ENCODE measurements at regions not wholly inside any gene's neighbourhood (a gene's known extent, or its start where the extent isn't known, plus 50 kb on each side); places are given as distances from the start of the nearest gene placed in this dataset.

DNA sequence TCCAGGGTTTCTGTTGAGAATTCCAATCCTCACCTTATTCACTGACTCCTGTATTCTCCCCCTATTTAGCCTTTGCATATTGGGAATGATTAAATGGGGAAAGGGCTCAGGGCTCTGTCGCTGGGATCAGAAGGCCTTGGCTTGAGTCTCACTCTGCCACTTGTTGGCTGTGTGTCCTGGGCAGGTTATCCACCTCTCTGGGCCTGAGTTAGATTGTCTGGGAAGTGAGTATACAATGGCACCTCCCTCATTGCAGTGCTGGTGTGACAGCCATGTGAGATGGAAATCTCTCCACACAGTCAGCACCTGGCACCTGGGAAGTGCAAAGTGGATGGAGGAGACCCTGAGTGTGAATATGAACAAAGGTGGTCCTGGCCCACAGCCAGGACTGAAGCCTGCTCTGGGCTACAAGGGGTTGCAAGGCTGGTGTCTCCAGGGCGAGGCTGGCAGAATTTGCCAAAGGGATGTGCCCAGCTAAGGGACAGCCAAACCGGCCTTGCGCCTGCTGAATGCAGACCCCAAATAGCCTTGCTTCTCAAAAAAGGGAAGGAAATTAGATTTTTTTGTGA, 200.0 kb upstream of the PMEPA1 start:
- Histone ChIP-seq H3K9ac (ENCODE audit: low read length) (no peak overlapping the region), H2AK5ac (ENCODE audit: low read length, severe bottlenecking) (no peak overlapping the region)

DNA sequence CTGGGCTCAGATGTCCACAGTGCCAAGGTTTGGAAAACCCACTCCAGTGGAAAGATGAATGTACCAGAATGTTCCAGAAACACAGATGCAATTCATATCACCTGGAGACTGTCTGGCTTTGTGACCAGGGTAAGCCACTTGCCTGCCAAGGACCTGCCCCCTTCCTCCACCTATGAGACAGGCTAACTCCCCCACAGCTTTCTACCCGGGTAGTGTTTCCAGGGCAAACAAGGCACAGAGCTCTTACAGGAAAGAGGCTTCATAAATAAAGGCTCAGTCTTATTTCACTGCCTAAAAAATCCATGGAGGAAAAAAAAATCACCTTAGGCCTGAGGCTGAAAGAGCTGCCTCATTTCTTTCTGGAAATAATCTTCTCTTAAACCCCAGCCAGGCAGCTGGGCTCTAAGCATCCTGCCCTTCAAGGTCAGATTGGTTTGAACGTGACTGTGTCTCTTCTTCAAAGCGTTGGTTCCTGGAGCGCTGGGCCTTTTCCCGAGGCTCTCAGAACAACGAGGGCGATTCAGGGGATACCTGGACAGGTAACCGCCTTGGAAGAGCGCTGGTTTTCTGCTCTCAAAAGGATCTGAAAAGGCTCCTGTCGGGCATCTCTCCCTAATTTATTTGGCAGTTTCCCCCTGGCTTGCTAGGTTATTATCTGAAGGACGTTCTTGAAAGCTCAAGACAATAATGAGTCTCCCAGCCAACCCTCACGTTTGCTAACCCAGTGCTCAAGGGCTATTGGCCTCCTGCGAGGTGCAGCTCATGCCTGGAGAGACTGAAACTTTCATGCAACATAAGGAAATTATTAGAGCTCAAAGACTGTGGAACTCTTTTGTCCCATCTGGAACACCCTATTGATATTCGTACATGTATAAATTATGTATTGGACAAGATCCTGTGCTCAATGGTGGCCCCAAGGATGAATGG, 199.2 kb upstream of the PMEPA1 start:
- Histone ChIP-seq H3K79me1 (replicated peaks; ENCODE audit: low read length, poor library complexity, severe bottlenecking) (no peaks in the 10 kb centered on the region), H3K27me3 (ENCODE audit: control insufficient read depth in 1 of 2, insufficient read depth in 1 of 2, low read length in 2 of 2) (peaks cover 0 to 85% of the 10 kb centered on the region in 2 experiments)
- WGBS, result 73% methylated on average over 13 of the region's 14 CpGs

More for the DNA sequence above, 200.0 kb upstream of the PMEPA1 start:
- no peak overlapping the region for H2BK5ac ChIP-seq (ENCODE audit: low read depth, low read length, poor library complexity, severe bottlenecking)
- no peak overlapping the region for H3K23ac ChIP-seq (ENCODE audit: low read length in 2 of 2)
- no peak overlapping the region for H3K4me3 ChIP-seq (ENCODE audit: insufficient read depth in 1 of 2, low read depth in 1 of 2, low read length in 2 of 2)
- no peak overlapping the region for H2AFZ ChIP-seq (ENCODE audit: low read depth, low read length)
- no peak overlapping the region for H4K91ac ChIP-seq (ENCODE audit: low read length)
- no peak overlapping the region for H3K18ac ChIP-seq (ENCODE audit: low read depth in 1 of 2, low read length in 2 of 2)
- no peak overlapping the region for H3K14ac ChIP-seq (ENCODE audit: low read length in 2 of 2)
- no peaks in the 10 kb centered on the region for H3K4me1 ChIP-seq (ENCODE audit: control insufficient read depth, insufficient read depth, low read depth, low read length)
- no peak overlapping the region for H2BK15ac ChIP-seq (ENCODE audit: low read depth, poor library complexity, severe bottlenecking)
- DNase-seq, result no peak
- H3K36me3 ChIP-seq (ENCODE audit: control insufficient read depth in 1 of 2, insufficient read depth in 2 of 2, low read depth in 1 of 2, low read length in 2 of 2), result no peaks in the 10 kb centered on the region
- H2BK120ac ChIP-seq (ENCODE audit: low read depth, low read length), result no peak overlapping the region
- no peak overlapping the region for H3K4me2 ChIP-seq (ENCODE audit: low read length, poor library complexity, severe bottlenecking)
- peaks cover 0 to 87% of the 10 kb centered on the region in 2 experiments for H3K27me3 ChIP-seq (ENCODE audit: control insufficient read depth in 1 of 2, insufficient read depth in 1 of 2, low read length in 2 of 2)
- no peak overlapping the region for H3K27ac ChIP-seq (ENCODE audit: low read length, poor library complexity, severe bottlenecking)
- H3K79me1 ChIP-seq (replicated peaks; ENCODE audit: low read length, poor library complexity, severe bottlenecking), result no peaks in the 10 kb centered on the region
- no peak overlapping the region for H2BK12ac ChIP-seq (ENCODE audit: low read length in 2 of 2)
- 81% methylated on average over 4 of the region's 4 CpGs for WGBS
- no peaks in the 10 kb centered on the region for H3K9me3 ChIP-seq (ENCODE audit: control insufficient read depth, low read length)
- no peak overlapping the region for H3K4ac ChIP-seq (ENCODE audit: low read depth in 1 of 2, low read length in 2 of 2)
- no peak overlapping the region for H4K8ac ChIP-seq (ENCODE audit: low read length)

DNA sequence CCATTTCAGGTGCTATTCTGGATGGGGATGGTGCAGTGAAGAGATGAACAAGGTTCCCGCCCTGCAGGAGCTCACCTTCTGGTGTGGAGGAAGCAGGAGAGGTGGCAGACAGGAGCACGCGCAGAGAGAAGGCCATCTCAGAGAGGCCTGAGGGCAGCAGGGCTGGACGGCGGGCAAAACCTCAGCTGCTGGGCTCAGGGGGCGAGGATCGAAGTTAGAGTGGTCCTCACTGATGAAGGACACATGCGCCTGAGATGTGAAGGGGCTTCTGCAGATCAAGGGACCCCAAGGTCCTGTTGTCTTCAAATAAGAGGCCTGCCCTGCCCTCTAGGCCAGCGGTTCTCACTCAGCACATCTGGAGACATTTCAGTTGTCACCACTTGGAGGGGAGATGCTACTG, 198.4 kb upstream of the PMEPA1 start:
- no peak overlapping the region for H3K4me2 ChIP-seq (ENCODE audit: low read length, poor library complexity, severe bottlenecking)
- H2BK15ac ChIP-seq (ENCODE audit: low read depth, poor library complexity, severe bottlenecking), result no peak overlapping the region
- peaks cover 0 to 82% of the 10 kb centered on the region in 2 experiments for H3K27me3 ChIP-seq (ENCODE audit: control insufficient read depth in 1 of 2, insufficient read depth in 1 of 2, low read length in 2 of 2)
- H3K23ac ChIP-seq (ENCODE audit: low read length in 2 of 2), result no peak overlapping the region
- H3K9me3 ChIP-seq (ENCODE audit: control insufficient read depth, low read length), result no peaks in the 10 kb centered on the region
- no peaks in the 10 kb centered on the region for H3K36me3 ChIP-seq (ENCODE audit: control insufficient read depth in 1 of 2, insufficient read depth in 2 of 2, low read depth in 1 of 2, low read length in 2 of 2)
- H3K4ac ChIP-seq (ENCODE audit: low read depth in 1 of 2, low read length in 2 of 2), result no peak overlapping the region
- H3K14ac ChIP-seq (ENCODE audit: low read length in 2 of 2), result no peak overlapping the region
- H3K9ac ChIP-seq (ENCODE audit: low read length), result no peak overlapping the region
- no peak overlapping the region for H3K18ac ChIP-seq (ENCODE audit: low read depth in 1 of 2, low read length in 2 of 2)
- no peak overlapping the region for H3K4me3 ChIP-seq (ENCODE audit: insufficient read depth in 1 of 2, low read depth in 1 of 2, low read length in 2 of 2)
- H3K27ac ChIP-seq (ENCODE audit: low read length, poor library complexity, severe bottlenecking), result no peak overlapping the region
- H2BK5ac ChIP-seq (ENCODE audit: low read depth, low read length, poor library complexity, severe bottlenecking), result no peak overlapping the region
- 86% methylated on average over 9 of the region's 9 CpGs for WGBS
- no peak overlapping the region for H2BK12ac ChIP-seq (ENCODE audit: low read length in 2 of 2)
- H4K91ac ChIP-seq (ENCODE audit: low read length), result no peak overlapping the region
- no peaks in the 10 kb centered on the region for H3K79me1 ChIP-seq (replicated peaks; ENCODE audit: low read length, poor library complexity, severe bottlenecking)
- no peak overlapping the region for H2BK120ac ChIP-seq (ENCODE audit: low read depth, low read length)
- H3K4me1 ChIP-seq (ENCODE audit: control insufficient read depth, insufficient read depth, low read depth, low read length), result no peaks in the 10 kb centered on the region
- H2AK5ac ChIP-seq (ENCODE audit: low read length, severe bottlenecking), result no peak overlapping the region
- no peak for DNase-seq
- no peak overlapping the region for H2AFZ ChIP-seq (ENCODE audit: low read depth, low read length)
- no peak overlapping the region for H4K8ac ChIP-seq (ENCODE audit: low read length)

More for the DNA sequence above, 199.2 kb upstream of the PMEPA1 start:
- Histone ChIP-seq H3K9me3 (ENCODE audit: control insufficient read depth, low read length) (no peaks in the 10 kb centered on the region), H3K4me2 (ENCODE audit: low read length, poor library complexity, severe bottlenecking) (no peak overlapping the region), H2BK5ac (ENCODE audit: low read depth, low read length, poor library complexity, severe bottlenecking) (no peak overlapping the region), H3K23ac (ENCODE audit: low read length in 2 of 2) (no peak overlapping the region), H2AK5ac (ENCODE audit: low read length, severe bottlenecking) (no peak overlapping the region), H3K14ac (ENCODE audit: low read length in 2 of 2) (no peak overlapping the region), H4K91ac (ENCODE audit: low read length) (no peak overlapping the region), H3K4ac (ENCODE audit: low read depth in 1 of 2, low read length in 2 of 2) (no peak overlapping the region), H3K18ac (ENCODE audit: low read depth in 1 of 2, low read length in 2 of 2) (no peak overlapping the region), H3K9ac (ENCODE audit: low read length) (no peak overlapping the region), H4K8ac (ENCODE audit: low read length) (no peak overlapping the region), H2AFZ (ENCODE audit: low read depth, low read length) (no peak overlapping the region), H3K4me3 (ENCODE audit: insufficient read depth in 1 of 2, low read depth in 1 of 2, low read length in 2 of 2) (no peak overlapping the region), H3K36me3 (ENCODE audit: control insufficient read depth in 1 of 2, insufficient read depth in 2 of 2, low read depth in 1 of 2, low read length in 2 of 2) (no peaks in the 10 kb centered on the region), H2BK120ac (ENCODE audit: low read depth, low read length) (no peak overlapping the region), H2BK15ac (ENCODE audit: low read depth, poor library complexity, severe bottlenecking) (no peak overlapping the region), H3K4me1 (ENCODE audit: control insufficient read depth, insufficient read depth, low read depth, low read length) (no peaks in the 10 kb centered on the region), H3K27ac (ENCODE audit: low read length, poor library complexity, severe bottlenecking) (no peak overlapping the region), H2BK12ac (ENCODE audit: low read length in 2 of 2) (no peak overlapping the region)
- DNase-seq, result no peak
